ENCODE measurements at regions not wholly inside any gene's neighbourhood (a gene's known extent, or its start where the extent isn't known, plus 50 kb on each side); places are given as distances from the start of the nearest gene placed in this dataset.
A peak's percentile ranks its signal among the peaks of the same experiment; 100 is the strongest.

- Histone ChIP-seq H3K9me3 (ENCODE audit: control insufficient read depth, low read depth, low read length) (no peaks in the 10 kb centered on the region), H3K27me3 (ENCODE audit: control insufficient read depth, insufficient read depth, low read length) (no peaks in the 10 kb centered on the region), H3K4me1 (ENCODE audit: control insufficient read depth, insufficient read depth, low read length) (peaks cover 11% of the 10 kb centered on the region), H3K27ac (ENCODE audit: low read length) (no peak overlapping the region), H3K4me3 (ENCODE audit: low read length) (no peak overlapping the region), H3K36me3 (ENCODE audit: control insufficient read depth, insufficient read depth, low read length) (no peaks in the 10 kb centered on the region)
- WGBS (ENCODE audit: insufficient coverage, low lambda C conversion rate): no CpG with 5 or more reads among the region's 7 CpGs
- DNase-seq: no peak
Measured at GRCh38 chr16:86091976-86092375, 193.0 kb downstream of the IRF8 start.

GRCh38 chr16:86092586-86093480 is 193.9 kb downstream of the IRF8 start:
- no peak for DNase-seq
- Histone ChIP-seq H3K4me1 (ENCODE audit: control insufficient read depth, insufficient read depth, low read length) (peaks cover 11% of the 10 kb centered on the region), H3K4me3 (ENCODE audit: low read length) (no peak overlapping the region), H3K9me3 (ENCODE audit: control insufficient read depth, low read depth, low read length) (no peaks in the 10 kb centered on the region), H3K27ac (ENCODE audit: low read length) (no peak overlapping the region), H3K36me3 (ENCODE audit: control insufficient read depth, insufficient read depth, low read length) (no peaks in the 10 kb centered on the region), H3K27me3 (ENCODE audit: control insufficient read depth, insufficient read depth, low read length) (no peaks in the 10 kb centered on the region)
- 100% methylated on average over 1 of the region's 27 CpGs for WGBS (ENCODE audit: insufficient coverage, low lambda C conversion rate)

GRCh38 chr16:86093801-86094750 is 195.1 kb downstream of the IRF8 start:
- Histone ChIP-seq H3K4me3 (ENCODE audit: low read length) (no peak overlapping the region), H3K27ac (ENCODE audit: low read length) (no peak overlapping the region), H3K36me3 (ENCODE audit: control insufficient read depth, insufficient read depth, low read length) (no peaks in the 10 kb centered on the region), H3K9me3 (ENCODE audit: control insufficient read depth, low read depth, low read length) (no peaks in the 10 kb centered on the region), H3K27me3 (ENCODE audit: control insufficient read depth, insufficient read depth, low read length) (no peaks in the 10 kb centered on the region), H3K4me1 (ENCODE audit: control insufficient read depth, insufficient read depth, low read length) (peaks cover 7% of the 10 kb centered on the region)
- no CpG with 5 or more reads among the region's 14 CpGs for WGBS (ENCODE audit: insufficient coverage, low lambda C conversion rate)
- no peak for DNase-seq

GRCh38 chr16:86095131-86095752 is 196.3 kb downstream of the IRF8 start:
- Histone ChIP-seq H3K9me3 (ENCODE audit: control insufficient read depth, low read depth, low read length) (no peaks in the 10 kb centered on the region), H3K4me1 (ENCODE audit: control insufficient read depth, insufficient read depth, low read length) (peaks cover 4% of the 10 kb centered on the region), H3K36me3 (ENCODE audit: control insufficient read depth, insufficient read depth, low read length) (no peaks in the 10 kb centered on the region), H3K27me3 (ENCODE audit: control insufficient read depth, insufficient read depth, low read length) (no peaks in the 10 kb centered on the region), H3K27ac (ENCODE audit: low read length) (no peak overlapping the region), H3K4me3 (ENCODE audit: low read length) (no peak overlapping the region)
- 100% methylated on average over 2 of the region's 15 CpGs for WGBS (ENCODE audit: insufficient coverage, low lambda C conversion rate)
- DNase-seq: no peak

GRCh38 chr16:86095906-86096485 is 197.0 kb downstream of the IRF8 start:
- no CpG with 5 or more reads among the region's 6 CpGs for WGBS (ENCODE audit: insufficient coverage, low lambda C conversion rate)
- H3K27me3 ChIP-seq (ENCODE audit: control insufficient read depth, insufficient read depth, low read length): no peaks in the 10 kb centered on the region
- H3K36me3 ChIP-seq (ENCODE audit: control insufficient read depth, insufficient read depth, low read length): no peaks in the 10 kb centered on the region
- H3K27ac ChIP-seq (ENCODE audit: low read length): no peak overlapping the region
- no peak overlapping the region for H3K4me3 ChIP-seq (ENCODE audit: low read length)
- DNase-seq: no peak
- peaks cover 10% of the 10 kb centered on the region for H3K4me1 ChIP-seq (ENCODE audit: control insufficient read depth, insufficient read depth, low read length)
- H3K9me3 ChIP-seq (ENCODE audit: control insufficient read depth, low read depth, low read length): no peaks in the 10 kb centered on the region

- Histone ChIP-seq H3K36me3 (ENCODE audit: control insufficient read depth, insufficient read depth, low read length) (no peaks in the 10 kb centered on the region), H3K27ac (ENCODE audit: low read length) (no peak overlapping the region), H3K4me1 (ENCODE audit: control insufficient read depth, insufficient read depth, low read length) (peaks cover 12% of the 10 kb centered on the region), H3K27me3 (ENCODE audit: control insufficient read depth, insufficient read depth, low read length) (no peaks in the 10 kb centered on the region), H3K4me3 (ENCODE audit: low read length) (no peak overlapping the region), H3K9me3 (ENCODE audit: control insufficient read depth, low read depth, low read length) (no peaks in the 10 kb centered on the region)
- no peak for DNase-seq
- WGBS (ENCODE audit: insufficient coverage, low lambda C conversion rate): 82% methylated on average over 2 of the region's 7 CpGs
Measured at GRCh38 chr16:86096850-86097249, 197.9 kb downstream of the IRF8 start.

GRCh38 chr16:86099326-86099725 is 200.4 kb downstream of the IRF8 start:
- Histone ChIP-seq H3K27ac (ENCODE audit: low read length) (no peak overlapping the region), H3K9me3 (ENCODE audit: control insufficient read depth, low read depth, low read length) (no peaks in the 10 kb centered on the region), H3K4me3 (ENCODE audit: low read length) (no peak overlapping the region), H3K36me3 (ENCODE audit: control insufficient read depth, insufficient read depth, low read length) (no peaks in the 10 kb centered on the region), H3K27me3 (ENCODE audit: control insufficient read depth, insufficient read depth, low read length) (no peaks in the 10 kb centered on the region), H3K4me1 (ENCODE audit: control insufficient read depth, insufficient read depth, low read length) (peaks cover 12% of the 10 kb centered on the region)
- WGBS (ENCODE audit: insufficient coverage, low lambda C conversion rate): no CpG with 5 or more reads among the region's 10 CpGs
- no peak for DNase-seq

- Histone ChIP-seq H3K27ac (ENCODE audit: low read length) (peak overlapping the region; percentile 75), H3K27me3 (ENCODE audit: control insufficient read depth, insufficient read depth, low read length) (no peaks in the 10 kb centered on the region)
- WGBS (ENCODE audit: insufficient coverage, low lambda C conversion rate): 27% methylated on average over 3 of the region's 11 CpGs
Measured at GRCh38 chr16:86100205-86101136, 201.5 kb downstream of the IRF8 start.

GRCh38 chr16:86101137-86101896 is 202.4 kb downstream of the IRF8 start:
- peak overlapping the region; percentile 75 for H3K27ac ChIP-seq (ENCODE audit: low read length)
- WGBS (ENCODE audit: insufficient coverage, low lambda C conversion rate): no CpG with 5 or more reads among the region's 20 CpGs

More at GRCh38 chr16:86100205-86101136, 201.5 kb downstream of the IRF8 start:
- no peaks in the 10 kb centered on the region for H3K36me3 ChIP-seq (ENCODE audit: control insufficient read depth, insufficient read depth, low read length)
- peak; percentile 47 to 74 for DNase-seq
- no peaks in the 10 kb centered on the region for H3K9me3 ChIP-seq (ENCODE audit: control insufficient read depth, low read depth, low read length)
- H3K4me3 ChIP-seq (ENCODE audit: low read length): no peak overlapping the region
- peaks cover 12% of the 10 kb centered on the region for H3K4me1 ChIP-seq (ENCODE audit: control insufficient read depth, insufficient read depth, low read length)

More at GRCh38 chr16:86101137-86101896, 202.4 kb downstream of the IRF8 start:
- Histone ChIP-seq H3K4me1 (ENCODE audit: control insufficient read depth, insufficient read depth, low read length) (peaks cover 12% of the 10 kb centered on the region), H3K9me3 (ENCODE audit: control insufficient read depth, low read depth, low read length) (no peaks in the 10 kb centered on the region), H3K27me3 (ENCODE audit: control insufficient read depth, insufficient read depth, low read length) (no peaks in the 10 kb centered on the region), H3K36me3 (ENCODE audit: control insufficient read depth, insufficient read depth, low read length) (no peaks in the 10 kb centered on the region), H3K4me3 (ENCODE audit: low read length) (no peak overlapping the region)
- DNase-seq: no peak
